Activated CD8-positive, alpha-beta memory T cell treated with anti-CD3 and anti-CD28 coated beads for 4 hours (primary cell): ENCODE measurements at regions not wholly inside any gene's neighbourhood (a gene's known extent, or its start where the extent isn't known, plus 50 kb on each side); places are given as distances from the start of the nearest gene placed in this dataset.
"Not testable (repeated sequence)": the region's sequence is repeated elsewhere in the genome, so short reads cannot be mapped to it uniquely, and the experiment has no call there.

Experiments used
- DNase-seq, 2 donors: peaks; one replicate each; pipeline ENCODE4 v3.0.0-alpha.2; 2020; ENCODE audit warnings: low read depth in 2 of 2

- DNase-seq = not testable (repeated sequence)
Measured at GRCh38 chr2:6198370-6198919, 506.3 kb downstream of the SOX11 start.

DNA sequence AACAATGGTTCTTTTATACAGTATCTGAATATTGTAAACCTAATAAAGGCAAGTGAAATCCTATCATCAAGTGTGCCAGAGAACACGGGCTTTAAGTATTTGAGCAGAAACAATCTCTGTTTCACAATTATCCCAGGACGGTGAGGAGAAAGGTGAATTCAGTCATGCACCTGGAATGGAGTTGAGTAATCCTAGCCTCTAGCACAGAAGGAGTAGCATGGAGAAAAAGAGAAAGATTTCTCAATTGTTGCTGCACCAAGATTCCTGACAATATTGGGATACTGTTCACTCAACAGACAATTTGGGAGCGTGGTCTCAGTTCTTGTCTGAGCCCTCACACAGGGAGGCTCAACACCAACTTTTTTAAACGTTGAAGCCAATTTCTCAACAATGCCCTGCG, 510.6 kb downstream of the SOX11 start:
- no peak for DNase-seq

- DNase-seq = no peak
Measured at GRCh38 chr2:6203291-6203959, 511.2 kb downstream of the SOX11 start.

DNA sequence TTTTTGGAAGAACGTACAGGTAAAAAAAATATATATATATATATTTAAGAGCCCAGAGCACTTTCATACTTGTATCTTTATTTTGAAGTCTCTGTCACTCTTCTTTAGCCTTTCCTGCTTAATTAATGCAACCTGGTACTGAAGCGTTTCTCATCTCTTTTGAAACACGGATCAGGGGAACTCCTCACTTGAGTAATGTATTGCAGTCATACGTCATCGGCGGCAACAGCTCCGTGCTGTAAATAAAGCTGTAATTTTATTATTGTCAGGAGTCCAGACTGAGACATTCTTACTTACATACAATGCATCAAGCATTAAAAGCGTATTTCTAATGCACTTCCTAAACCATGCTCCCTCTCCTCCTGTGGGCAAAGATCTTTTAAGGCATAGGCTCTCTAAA, 514.7 kb downstream of the SOX11 start:
- DNase-seq = no peak

- no peak for DNase-seq
Measured at GRCh38 chr2:6211236-6211635, 519.1 kb downstream of the SOX11 start.

GRCh38 chr2:6212491-6212890, 520.3 kb downstream of the SOX11 start:
- no peak for DNase-seq

DNA sequence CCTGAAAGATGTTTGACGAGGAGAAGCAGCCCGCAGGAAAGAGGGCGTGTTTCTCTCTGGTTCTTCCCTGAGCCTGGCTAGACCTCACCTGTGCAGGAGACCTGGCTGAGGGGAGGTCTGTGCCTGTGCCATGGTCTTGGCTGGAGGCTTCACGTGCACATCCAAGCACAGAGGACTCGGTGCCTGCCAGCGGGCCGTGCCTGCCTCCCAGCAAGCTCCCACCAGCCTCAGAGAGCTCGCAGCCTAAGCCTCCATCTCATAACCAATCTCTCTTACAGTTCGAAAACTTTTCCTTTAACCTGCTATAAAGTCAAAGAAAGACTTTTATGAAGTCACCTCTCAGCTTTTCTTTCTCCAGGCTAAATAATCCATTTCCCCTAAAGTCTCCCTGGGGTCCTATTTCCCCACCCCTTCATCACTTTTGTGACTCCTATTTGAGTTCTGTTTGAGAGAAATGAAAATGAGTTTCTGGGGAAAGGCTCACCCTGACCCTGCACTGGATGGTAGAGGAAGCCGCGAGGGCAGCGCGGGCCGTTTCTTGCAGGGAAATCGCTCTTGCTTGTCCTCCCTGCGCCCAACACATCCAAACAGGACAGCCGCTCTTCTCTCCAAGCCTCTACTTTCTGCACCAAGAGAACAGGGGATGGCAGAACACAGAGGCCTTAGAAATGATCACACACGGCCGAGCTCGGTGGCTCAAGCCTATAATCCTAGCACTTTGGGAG, 521.0 kb downstream of the SOX11 start:
- no peak for DNase-seq

- DNase-seq = no peak
Measured at GRCh38 chr2:6214471-6214870, 522.3 kb downstream of the SOX11 start.

DNA sequence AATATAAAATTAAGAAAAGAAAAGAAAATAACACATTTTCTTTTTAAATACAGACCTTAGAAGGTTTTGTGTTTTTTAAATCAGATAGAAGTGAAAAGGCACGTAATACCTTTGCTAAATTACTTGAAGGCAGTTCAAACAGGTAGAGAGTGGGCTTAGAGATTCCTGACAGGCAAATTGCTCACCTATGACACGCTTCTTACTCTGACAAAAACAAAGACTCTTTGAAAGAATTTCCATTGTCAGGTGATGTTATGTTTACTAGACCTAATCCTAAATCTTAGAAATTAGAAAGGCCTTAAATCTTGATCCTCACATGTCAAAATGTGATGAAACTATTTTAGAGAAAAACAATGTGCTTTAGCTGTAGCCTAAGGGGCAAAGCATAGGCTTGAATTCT, 522.9 kb downstream of the SOX11 start:
- DNase-seq = no peak

DNA sequence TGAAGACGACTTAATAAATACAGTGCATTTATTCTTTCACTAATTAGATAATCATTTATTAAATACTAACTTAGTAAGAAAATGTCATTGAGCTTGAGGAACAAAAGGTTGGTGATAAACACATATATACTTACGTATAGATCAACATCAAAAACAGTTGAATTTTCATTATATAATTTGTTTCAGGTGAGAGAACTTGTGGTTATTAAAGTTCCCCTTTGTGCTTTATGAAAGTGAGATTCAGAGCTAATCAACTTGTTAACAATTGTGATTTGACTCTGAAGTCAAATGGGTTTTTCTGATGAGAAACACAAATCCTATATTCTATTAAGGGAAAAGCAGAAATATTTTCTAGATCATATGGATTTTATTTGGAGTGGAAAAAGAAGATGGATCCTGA, 524.0 kb downstream of the SOX11 start:
- no peak for DNase-seq

GRCh38 chr2:6218926-6219325, 526.7 kb downstream of the SOX11 start:
- DNase-seq = no peak

DNA sequence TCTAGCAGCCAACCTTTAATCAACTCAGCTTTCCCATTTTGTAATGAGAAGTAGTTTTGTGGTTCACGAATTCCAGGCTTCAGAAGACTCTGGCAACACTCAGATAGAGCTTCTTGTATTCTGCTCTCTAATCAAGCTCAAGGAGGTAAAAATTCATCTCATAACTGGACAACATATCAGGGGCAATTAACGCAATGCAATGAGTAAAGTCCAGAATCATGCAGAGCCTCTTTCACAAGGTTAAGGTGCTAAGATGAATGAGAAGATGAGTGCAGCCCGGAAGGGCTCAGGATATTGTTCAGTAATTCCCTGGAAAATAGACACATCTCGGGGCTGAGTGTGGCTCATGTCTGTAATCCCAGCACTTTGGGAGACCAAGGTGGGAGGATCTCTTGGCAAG, 527.7 kb downstream of the SOX11 start:
- DNase-seq = no peak

DNA sequence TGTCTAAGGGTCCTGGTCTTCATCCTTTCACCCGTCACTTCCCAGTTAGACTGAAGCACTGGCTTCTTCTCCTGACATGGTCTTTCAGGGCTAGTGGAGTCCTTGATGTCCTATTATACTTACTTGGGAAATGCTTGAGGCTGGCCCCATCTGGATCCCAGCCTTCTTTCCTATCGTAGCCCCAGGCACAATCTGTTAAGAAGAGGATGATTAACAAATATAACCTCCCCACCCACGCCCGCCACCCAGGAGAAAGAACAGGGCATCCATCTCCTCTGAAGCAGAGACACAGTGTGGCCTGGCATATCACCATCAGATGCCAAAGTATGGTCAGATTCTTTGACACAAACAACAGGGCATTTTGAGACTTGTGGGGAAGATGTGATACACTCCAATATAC, 530.1 kb downstream of the SOX11 start:
- DNase-seq = no peak

DNA sequence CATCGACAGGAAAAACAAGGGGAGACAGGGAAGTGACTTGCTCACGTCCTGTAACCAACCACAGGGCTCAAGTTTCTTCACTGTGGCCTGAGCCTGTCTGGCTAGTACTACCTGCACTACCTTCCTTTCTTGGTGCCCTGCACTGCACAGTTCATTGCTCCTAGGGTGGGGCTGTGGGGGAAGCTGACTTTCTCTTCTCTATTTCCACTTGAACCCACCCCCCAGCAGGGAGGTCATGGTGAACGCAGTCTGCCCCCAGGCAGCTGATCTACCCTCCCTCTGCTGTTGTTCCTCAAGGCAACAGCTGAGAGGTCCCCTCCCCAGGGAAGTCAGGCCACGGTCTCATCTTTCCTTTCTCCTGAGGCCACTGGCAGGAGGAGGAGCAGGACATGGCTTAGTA, 532.1 kb downstream of the SOX11 start:
- no peak for DNase-seq

GRCh38 chr2:6228251-6228650, 536.1 kb downstream of the SOX11 start:
- DNase-seq = no peak

- DNase-seq = no peak
Measured at GRCh38 chr2:6231166-6231565, 539.0 kb downstream of the SOX11 start.

GRCh38 chr2:6233993-6234392, 541.8 kb downstream of the SOX11 start:
- DNase-seq = no peak

- DNase-seq = no peak
Measured at GRCh38 chr2:6234702-6235101, 542.5 kb downstream of the SOX11 start.

DNA sequence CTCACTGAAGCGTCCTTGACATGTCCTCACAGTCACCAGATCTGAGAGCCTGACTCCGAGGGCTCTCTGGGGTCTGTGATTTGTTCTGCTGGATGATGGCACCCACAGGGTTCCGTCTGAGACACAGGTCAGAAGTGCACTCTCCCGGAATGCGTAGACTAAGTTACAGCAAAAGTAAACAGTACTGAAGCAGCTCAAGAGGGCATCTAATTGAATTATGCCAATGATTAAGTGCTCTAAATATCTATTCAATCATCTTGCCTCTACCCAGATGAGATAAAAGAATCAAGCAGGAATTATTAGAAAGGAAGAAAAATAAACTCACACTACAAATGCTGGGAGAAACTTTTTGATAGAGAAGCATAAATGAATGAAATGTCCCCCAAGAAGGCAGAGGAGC, 544.1 kb downstream of the SOX11 start:
- DNase-seq = no peak

DNA sequence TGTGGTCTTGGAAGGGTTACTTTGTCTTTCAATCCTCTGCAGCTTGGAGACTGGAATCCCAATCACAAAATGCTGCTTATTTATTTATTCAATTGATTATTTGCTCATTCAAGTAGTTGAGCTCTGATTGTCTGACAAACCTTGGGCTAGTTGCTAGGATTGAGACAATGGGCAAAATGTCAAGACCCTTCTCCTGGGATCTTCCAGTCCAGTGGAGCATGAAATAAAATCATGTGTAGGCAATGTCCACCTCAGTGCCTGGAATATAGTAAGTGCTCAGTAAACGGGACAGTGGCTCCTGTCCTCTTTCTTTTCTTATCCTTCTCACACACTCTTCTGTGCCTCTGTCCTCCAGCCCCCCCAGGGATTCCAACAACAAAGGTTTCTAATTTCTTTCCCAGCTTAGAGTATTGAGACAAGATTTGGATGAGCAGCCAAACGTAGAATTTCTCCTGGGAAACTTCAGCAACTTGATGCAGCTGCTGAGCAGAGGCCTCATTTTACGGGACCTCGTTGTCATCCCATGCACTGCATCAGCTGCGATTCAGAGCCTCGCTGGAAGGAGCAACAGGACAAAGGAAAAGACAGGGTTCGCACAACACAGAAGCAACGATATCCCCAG, 545.0 kb downstream of the SOX11 start:
- DNase-seq = no peak

GRCh38 chr2:6249557-6249956, 557.4 kb downstream of the SOX11 start:
- DNase-seq = no peak

- DNase-seq = no peak
Measured at GRCh38 chr2:6254441-6254840, 562.3 kb downstream of the SOX11 start.

GRCh38 chr2:6264198-6264597, 572.0 kb downstream of the SOX11 start:
- no peak for DNase-seq
